Parathyroid adenoma (tissue), 2 donors: ENCODE measurements at regions not wholly inside any gene's neighbourhood (a gene's known extent, or its start where the extent isn't known, plus 50 kb on each side); places are given as distances from the start of the nearest gene placed in this dataset.

Experiments
- H2AFZ ChIP-seq: fragments of 300-600 bp; sonication (generic); one replicate; pipeline ENCODE4 v1.7.0; 2017; ENCODE audit warnings: antibody characterized with exemption, mild to moderate bottlenecking
- H3K27ac ChIP-seq: fragments of 300-600 bp; sonication (generic); one replicate; pipeline ENCODE4 v1.7.0; 2017
- H3K27me3 ChIP-seq: fragments of 300-600 bp; sonication (generic); one replicate; pipeline ENCODE4 v1.7.0; 2017; ENCODE audit warnings: low read length; ENCODE audit not compliant: control insufficient read depth, insufficient read depth
- H3K36me3 ChIP-seq: fragments of 300-600 bp; sonication (generic); one replicate; pipeline ENCODE4 v1.7.0; 2017; ENCODE audit warnings: low read length; ENCODE audit not compliant: control insufficient read depth, insufficient read depth
- H3K4me1 ChIP-seq: fragments of 300-600 bp; sonication (generic); one replicate; pipeline ENCODE4 v1.7.0; 2017; ENCODE audit warnings: control low read depth
- H3K4me2 ChIP-seq: fragments of 300-600 bp; sonication (generic); one replicate; pipeline ENCODE4 v1.7.0; 2017; ENCODE audit warnings: low read length
- H3K4me3 ChIP-seq: fragments of 300-600 bp; sonication (generic); one replicate; pipeline ENCODE4 v1.7.0; 2017; ENCODE audit warnings: low read depth, low read length
- H3K79me2 ChIP-seq: fragments of 300-600 bp; sonication (generic); one replicate; pipeline ENCODE4 v1.7.0; 2017; ENCODE audit warnings: control low read depth
- H3K9ac ChIP-seq: fragments of 300-600 bp; sonication (generic); one replicate; pipeline ENCODE4 v1.7.0; 2017; ENCODE audit warnings: mild to moderate bottlenecking
- H3K9me3 ChIP-seq: fragments of 300-600 bp; sonication (generic); one replicate; pipeline ENCODE4 v1.7.0; 2017; ENCODE audit warnings: low read length; ENCODE audit not compliant: control insufficient read depth
- CTCF ChIP-seq: fragments of 300-600 bp; sonication (generic); IDR thresholded peaks from one replicate; pipeline ENCODE4 v1.7.0; 2017; ENCODE audit warnings: antibody characterized with exemption, mild to moderate bottlenecking
- donor health status: primary hyperparathyroidism.

- TF ChIP-seq CTCF = no peak
- Histone ChIP-seq H3K4me2 (no peak overlapping the region), H3K27me3 (no peaks in the 10 kb centered on the region), H3K9me3 (no peaks in the 10 kb centered on the region), H3K36me3 (no peaks in the 10 kb centered on the region), H2AFZ (no peak overlapping the region), H3K4me3 (no peak overlapping the region), H3K9ac (no peak overlapping the region), H3K27ac (no peak overlapping the region), H3K79me2 (no peaks in the 10 kb centered on the region), H3K4me1 (no peaks in the 10 kb centered on the region)
These were observed 152.8 kb downstream of the BCL11A start for GRCh38 chr2:60400462-60401246.

- Histone ChIP-seq H3K27me3 (no peaks in the 10 kb centered on the region), H2AFZ (no peak overlapping the region), H3K4me2 (no peak overlapping the region), H3K4me3 (no peak overlapping the region), H3K9me3 (no peaks in the 10 kb centered on the region), H3K79me2 (no peaks in the 10 kb centered on the region), H3K4me1 (no peaks in the 10 kb centered on the region), H3K9ac (no peak overlapping the region), H3K36me3 (no peaks in the 10 kb centered on the region), H3K27ac (no peak overlapping the region)
- TF ChIP-seq CTCF = no peak
These were observed 159.0 kb downstream of the BCL11A start for GRCh38 chr2:60394463-60394862.

GRCh38 chr2:60391649-60392375, 161.6 kb downstream of the BCL11A start:
- no peak overlapping the region for H3K4me3 ChIP-seq
- no peak overlapping the region for H2AFZ ChIP-seq

GRCh38 chr2:60391230-60391629, 162.2 kb downstream of the BCL11A start:
- no peaks in the 10 kb centered on the region for H3K9me3 ChIP-seq
- TF ChIP-seq CTCF = no peak

More at GRCh38 chr2:60391649-60392375, 161.6 kb downstream of the BCL11A start:
- no peaks in the 10 kb centered on the region for H3K4me1 ChIP-seq
- no peak overlapping the region for H3K9ac ChIP-seq
- H3K36me3 ChIP-seq = no peaks in the 10 kb centered on the region
- no peak overlapping the region for H3K27ac ChIP-seq
- no peaks in the 10 kb centered on the region for H3K79me2 ChIP-seq
- H3K9me3 ChIP-seq = no peaks in the 10 kb centered on the region
- H3K4me2 ChIP-seq = no peak overlapping the region
- no peak for TF ChIP-seq CTCF
- no peaks in the 10 kb centered on the region for H3K27me3 ChIP-seq

More at GRCh38 chr2:60391230-60391629, 162.2 kb downstream of the BCL11A start:
- H3K9ac ChIP-seq = no peak overlapping the region
- no peak overlapping the region for H2AFZ ChIP-seq
- H3K27ac ChIP-seq = no peak overlapping the region
- no peaks in the 10 kb centered on the region for H3K27me3 ChIP-seq
- H3K36me3 ChIP-seq = no peaks in the 10 kb centered on the region
- H3K4me2 ChIP-seq = no peak overlapping the region
- H3K79me2 ChIP-seq = no peaks in the 10 kb centered on the region
- no peaks in the 10 kb centered on the region for H3K4me1 ChIP-seq
- H3K4me3 ChIP-seq = no peak overlapping the region
